HG03280 (cell line): ENCODE measurements at regions not wholly inside any gene's neighbourhood (a gene's known extent, or its start where the extent isn't known, plus 50 kb on each side); places are given as distances from the start of the nearest gene placed in this dataset.
"Not testable (repeated sequence)": the region's sequence is repeated elsewhere in the genome, so short reads cannot be mapped to it uniquely, and the experiment has no call there.

Experiments
- ATAC-seq: cut with Tn5 transposase; IDR thresholded peaks from one replicate; pipeline ENCODE4 v1.9.1; 2021; ENCODE audit warnings: mild to moderate bottlenecking, moderate library complexity; ENCODE audit not compliant: unreplicated experiment

GRCh38 chrX:40258909-40259308 lies 161.2 kb upstream of the BCOR start:
- ATAC-seq, result no peak

GRCh38 chrX:40253771-40254170 lies 156.0 kb upstream of the BCOR start:
- no peak for ATAC-seq

DNA sequence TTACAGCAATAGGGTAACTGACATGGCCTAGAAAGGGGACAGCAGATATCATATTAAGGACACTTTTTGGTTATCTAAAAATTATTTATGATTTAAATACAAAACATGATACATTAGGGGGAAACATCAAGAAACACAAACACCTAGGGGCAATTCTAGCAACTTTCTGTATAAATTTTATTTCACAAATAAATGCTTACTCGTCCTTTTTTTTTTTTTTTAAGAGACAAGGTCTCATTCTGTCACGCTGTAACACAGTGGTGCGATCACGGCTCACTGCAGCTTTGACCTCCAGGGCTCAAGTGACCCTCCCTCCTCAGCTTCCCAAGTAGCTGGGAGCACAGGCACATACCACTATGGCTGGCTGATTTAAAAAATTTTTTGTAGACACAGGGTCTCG lies 151.8 kb upstream of the BCOR start:
- ATAC-seq, result no peak

GRCh38 chrX:40248822-40249221 lies 151.1 kb upstream of the BCOR start:
- no peak for ATAC-seq

- ATAC-seq, result no peak
Observed at GRCh38 chrX:40247848-40248622, 150.3 kb upstream of the BCOR start.

- ATAC-seq, result no peak
Observed at GRCh38 chrX:40247382-40247781, 149.6 kb upstream of the BCOR start.

- ATAC-seq, result no peak
Observed at GRCh38 chrX:40245488-40246071, 147.8 kb upstream of the BCOR start.

DNA sequence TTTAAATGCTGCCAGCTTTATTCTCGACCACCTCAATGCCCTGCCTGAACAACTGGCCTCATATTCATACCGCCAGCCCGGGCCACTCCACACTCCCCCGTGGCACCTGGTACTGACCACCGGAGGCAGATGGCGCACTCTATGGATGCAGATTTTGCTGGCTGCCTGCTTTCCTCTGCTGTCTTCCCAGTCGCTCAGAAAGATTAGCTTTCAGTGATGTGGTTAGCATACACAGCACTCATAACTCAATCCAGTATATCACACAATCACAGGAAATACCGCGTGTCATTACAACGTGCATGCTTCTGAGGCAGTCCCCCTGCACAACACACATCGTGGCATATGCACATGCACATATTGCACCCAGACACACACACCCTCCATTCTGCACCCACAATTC lies 147.2 kb upstream of the BCOR start:
- ATAC-seq, result no peak

DNA sequence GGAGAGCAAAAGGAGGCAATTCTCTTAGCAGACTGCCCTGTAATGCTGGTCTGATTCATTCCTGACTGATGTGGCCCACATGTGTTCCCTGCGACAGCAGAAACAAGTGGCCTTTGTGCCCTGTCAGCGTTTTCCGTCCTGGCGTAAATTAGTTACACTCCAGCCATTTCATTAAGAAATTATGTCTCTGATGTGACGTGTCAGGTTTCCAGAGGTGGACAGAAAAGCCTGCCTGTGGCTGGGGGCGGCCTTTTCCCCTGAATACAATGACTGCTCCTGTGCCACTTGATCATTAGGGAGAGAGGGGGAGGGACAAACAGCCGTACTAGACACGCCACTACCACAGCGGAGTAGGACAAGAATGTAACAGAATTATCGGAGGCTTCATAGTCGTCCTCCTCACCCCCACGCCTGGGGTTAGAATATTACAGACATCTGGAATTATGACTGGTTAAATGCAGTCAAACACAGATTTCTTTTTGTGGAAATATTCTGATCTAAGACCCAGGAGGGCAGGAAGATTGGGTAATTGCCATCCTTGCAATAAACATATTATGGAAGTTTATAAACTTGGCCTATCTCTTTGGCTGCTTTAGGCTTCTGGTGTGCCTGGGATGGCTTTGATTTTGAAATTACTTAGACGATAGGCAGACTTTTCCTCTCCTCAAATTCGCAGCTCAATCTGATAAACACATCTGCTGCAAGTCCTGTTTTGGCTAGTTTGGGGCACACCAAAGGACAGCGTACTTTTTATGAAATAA lies 146.2 kb upstream of the BCOR start:
- no peak for ATAC-seq

DNA sequence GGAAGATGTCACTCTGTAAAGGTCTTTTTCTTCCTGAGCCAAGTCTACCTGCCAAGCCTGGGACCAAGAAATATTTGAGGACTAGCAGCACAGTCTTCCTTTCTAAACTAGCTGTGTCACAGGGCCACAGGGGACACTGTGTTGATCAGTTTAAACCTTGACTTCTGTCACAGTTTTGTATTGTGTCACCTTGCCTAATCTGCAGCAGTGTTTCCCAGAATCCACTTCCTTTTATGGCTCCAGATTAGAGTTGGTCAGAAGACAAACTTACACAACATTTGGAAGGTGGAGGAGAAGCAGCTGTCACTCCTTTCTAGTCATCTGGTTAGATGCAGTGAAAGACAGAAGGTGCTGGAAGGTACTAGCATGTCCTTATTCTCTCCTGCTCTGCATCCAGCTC lies 143.1 kb upstream of the BCOR start:
- no peak for ATAC-seq

- ATAC-seq, result no peak
Observed at GRCh38 chrX:40237731-40238178, 140.0 kb upstream of the BCOR start.

GRCh38 chrX:40230646-40231045 lies 132.9 kb upstream of the BCOR start:
- ATAC-seq, result no peak

- ATAC-seq, result no peak
Observed at GRCh38 chrX:40227125-40227524, 129.4 kb upstream of the BCOR start.

DNA sequence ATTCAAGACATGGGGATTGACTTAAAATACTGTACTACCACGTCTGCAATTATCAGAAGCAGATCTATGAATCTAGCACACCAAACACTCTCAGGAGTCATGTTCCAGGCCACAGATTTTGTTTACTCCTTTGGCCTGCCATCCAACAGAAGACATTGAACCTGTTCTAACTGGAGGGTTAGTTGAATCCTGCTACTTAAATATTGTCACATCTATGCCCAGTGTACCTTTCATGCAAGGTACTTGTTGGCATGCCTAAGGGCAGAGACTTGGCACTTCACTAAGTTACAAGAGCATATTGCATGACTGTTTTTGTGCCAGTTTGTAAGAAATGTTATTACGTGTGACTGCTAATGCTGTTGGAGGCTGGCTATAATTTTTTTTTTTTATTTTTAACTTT lies 126.9 kb upstream of the BCOR start:
- ATAC-seq, result no peak

DNA sequence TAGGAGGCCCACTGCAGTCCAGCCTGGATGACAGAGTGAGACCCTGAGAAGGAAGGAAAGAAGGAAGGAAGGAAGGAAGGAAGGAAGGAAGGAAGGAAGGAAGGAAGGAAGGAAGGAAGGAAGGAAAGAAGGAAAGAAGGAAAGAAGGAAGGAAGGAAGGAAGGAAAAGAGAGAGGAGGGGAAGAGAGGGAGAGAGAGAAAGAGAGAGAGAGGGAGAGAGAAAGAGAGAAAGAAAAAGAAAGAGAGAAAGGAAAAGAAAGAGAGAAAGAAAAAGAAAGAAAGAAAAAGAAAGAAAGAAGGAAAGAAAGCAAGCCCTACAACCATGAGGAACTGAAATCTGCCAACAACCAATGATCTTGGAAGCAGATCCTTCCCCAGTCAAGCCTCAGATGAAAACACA lies 124.9 kb upstream of the BCOR start:
- not testable (repeated sequence) for ATAC-seq

- no peak for ATAC-seq
Observed at GRCh38 chrX:40213092-40213491, 115.3 kb upstream of the BCOR start.

- ATAC-seq, result no peak
Observed at GRCh38 chrX:40209951-40210617, 112.3 kb upstream of the BCOR start.

- no peak for ATAC-seq
Observed at GRCh38 chrX:40207626-40208025, 109.9 kb upstream of the BCOR start.

- ATAC-seq, result no peak
Observed at GRCh38 chrX:40205471-40205870, 107.7 kb upstream of the BCOR start.

- no peak for ATAC-seq
Observed at GRCh38 chrX:40202456-40202855, 104.7 kb upstream of the BCOR start.

- ATAC-seq, result peak; percentile 94
Observed at GRCh38 chrX:40201329-40201885, 103.6 kb upstream of the BCOR start.
